CD14-positive monocyte (primary cell): ENCODE measurements at regions not wholly inside any gene's neighbourhood (a gene's known extent, or its start where the extent isn't known, plus 50 kb on each side); places are given as distances from the start of the nearest gene placed in this dataset.

Source experiments
- DNase-seq, 3 donors: peaks; one replicate each; pipeline ENCODE4 v3.0.0-alpha.2; 2011 to 2022
- H2AFZ ChIP-seq: 2 replicates; pipeline ENCODE4 v1.6.0; 2012; ENCODE audit warnings: mild to moderate bottlenecking, low read depth, low read length, inconsistent platforms; ENCODE audit not compliant: insufficient read depth, poor library complexity, severe bottlenecking
- H3K27ac ChIP-seq, 2 donors: 1 replicate in 1 of 2; 2 replicates in 1 of 2; pipeline ENCODE4 v1.5.1; 2012 to 2013; ENCODE audit warnings: low read length in 2 of 2, control low read depth in 1 of 2, inconsistent platforms in 1 of 2, low read depth in 1 of 2, mild to moderate bottlenecking in 1 of 2
- H3K27me3 ChIP-seq, 2 donors: one replicate each; pipeline versions ENCODE4 v1.6.0 to v1.6.1; 2011 to 2013; ENCODE audit warnings: low read length in 2 of 2; ENCODE audit not compliant: control insufficient read depth in 2 of 2, insufficient read depth in 2 of 2
- H3K36me3 ChIP-seq, 2 donors: replicated peaks in 1 of 2; 1 replicate in 1 of 2; 2 replicates in 1 of 2; pipeline versions ENCODE4 v1.5.1 to v1.6.1; 2012 to 2013; ENCODE audit warnings: low read length in 2 of 2, control low read depth in 1 of 2, inconsistent platforms in 1 of 2, mild to moderate bottlenecking in 1 of 2; ENCODE audit not compliant: insufficient read depth in 2 of 2, control insufficient read depth in 1 of 2
- H3K4me1 ChIP-seq, 2 donors: 1 replicate in 1 of 2; 2 replicates in 1 of 2; pipeline versions ENCODE4 v1.5.1 to v1.6.1; 2012 to 2013; ENCODE audit warnings: low read length in 2 of 2, control low read depth in 1 of 2, inconsistent platforms in 1 of 2, mild to moderate bottlenecking in 1 of 2, moderate library complexity in 1 of 2; ENCODE audit not compliant: insufficient read depth in 2 of 2, control insufficient read depth in 1 of 2
- H3K4me2 ChIP-seq: replicated peaks from 2 replicates; pipeline ENCODE3; 2012; ENCODE audit warnings: low read length, moderate library complexity, mild to moderate bottlenecking; ENCODE audit not compliant: poor library complexity, severe bottlenecking; ENCODE audit errors: extremely low read depth
- H3K4me3 ChIP-seq, 3 experiments: fragments of 200-600 bp in 1 of 3; sonication (generic) in 1 of 3; replicated peaks in 1 of 3; 1 replicate in 2 of 3; 2 replicates in 1 of 3; pipeline ENCODE4 v1.5.1; 2011 to 2013; ENCODE audit warnings: low read length in 3 of 3, mild to moderate bottlenecking in 3 of 3, control low read depth in 2 of 3, low read depth in 2 of 3, inconsistent platforms in 1 of 3, moderate library complexity in 1 of 3
- H3K79me2 ChIP-seq: 2 replicates; pipeline ENCODE4 v1.6.0; 2012; ENCODE audit warnings: mild to moderate bottlenecking, control low read depth, inconsistent platforms, low read length, moderate library complexity; ENCODE audit not compliant: insufficient read depth
- H3K9ac ChIP-seq: 2 replicates; pipeline ENCODE4 v1.6.0; 2017; ENCODE audit warnings: low read length, mild to moderate bottlenecking; ENCODE audit not compliant: insufficient read depth, poor library complexity, severe bottlenecking
- H3K9me3 ChIP-seq, 2 donors: replicated peaks in 1 of 2; 1 replicate in 1 of 2; 2 replicates in 1 of 2; pipeline versions ENCODE4 v1.5.1 to v1.6.1; 2012 to 2013; ENCODE audit warnings: low read length in 2 of 2, control low read depth in 1 of 2; ENCODE audit not compliant: control insufficient read depth in 1 of 2, insufficient read depth in 1 of 2
- H4K20me1 ChIP-seq: 2 replicates; pipeline ENCODE4 v1.6.0; 2012; ENCODE audit warnings: mild to moderate bottlenecking, low read length, control low read depth, moderate library complexity; ENCODE audit not compliant: insufficient read depth
- H3K27ac Mint-ChIP-seq, 7 donors: one replicate each; pipeline ENCODE4 v1.8.0; 2020; ENCODE audit warnings: mild to moderate bottlenecking in 7 of 7, mixed read lengths in 7 of 7, moderate library complexity in 6 of 7, inconsistent platforms in 2 of 7
- H3K27me3 Mint-ChIP-seq, 3 donors: one replicate each; pipeline ENCODE4 v1.8.0; 2021 to 2022; ENCODE audit warnings: low read depth in 3 of 3, mild to moderate bottlenecking in 3 of 3, mixed read lengths in 3 of 3, moderate library complexity in 3 of 3, inconsistent platforms in 1 of 3
- H3K36me3 Mint-ChIP-seq, 2 donors: one replicate each; pipeline ENCODE4 v1.8.0; 2020; ENCODE audit warnings: mixed read lengths in 2 of 2, inconsistent platforms in 1 of 2, mild to moderate bottlenecking in 1 of 2
- H3K4me1 Mint-ChIP-seq: one replicate; pipeline ENCODE4 v1.8.0; 2020; ENCODE audit warnings: mild to moderate bottlenecking, mixed read lengths
- H3K4me3 Mint-ChIP-seq, 2 donors: one replicate each; pipeline ENCODE4 v1.8.0; 2020; ENCODE audit warnings: mild to moderate bottlenecking in 2 of 2, mixed read lengths in 2 of 2, moderate library complexity in 1 of 2
- H3K9me3 Mint-ChIP-seq, 7 donors: one replicate each; pipeline ENCODE4 v1.8.0; 2020 to 2022; ENCODE audit warnings: mixed read lengths in 7 of 7, mild to moderate bottlenecking in 6 of 7, moderate library complexity in 6 of 7, inconsistent platforms in 2 of 7
- CTCF ChIP-seq: fragments of 200-600 bp; IDR thresholded peaks from one replicate; pipeline ENCODE4 v1.8.0; 2022; ENCODE audit warnings: antibody characterized with exemption, mild to moderate bottlenecking
- WGBS: methylation state at CpG from one replicate; pipeline ENCODE4 v1.1.5; 2013; ENCODE audit warnings: missing lambda C conversion rate; ENCODE audit not compliant: insufficient coverage; 5-methylcytosine and 5-hydroxymethylcytosine counted together
- intact Hi-C, 2 donors: fragments of 100-400 bp; cut with micrococcal nuclease; formaldehyde crosslinking; loops; one replicate each; pipeline versions ENCODE4 v1.15.0 to v1.15.1; 2023

GRCh38 chr15:81940467-81941451 lies 105.1 kb downstream of the MEX3B start:
- Histone ChIP-seq H3K79me2 (no peaks in the 10 kb centered on the region), H3K36me3 (no peaks in the 10 kb centered on the region), H2AFZ (no peak overlapping the region), H3K9ac (no peak overlapping the region), H3K9me3 (no peaks in the 10 kb centered on the region), H4K20me1 (no peaks in the 10 kb centered on the region), H3K27me3 (no peaks in the 10 kb centered on the region), H3K27ac (no peak overlapping the region), H3K4me1 (no peaks in the 10 kb centered on the region), H3K4me2 (no peak overlapping the region), H3K4me3 (no peak overlapping the region)
- H3K9me3 Mint-ChIP-seq: peaks cover 0 to 4% (median 2%) of the 10 kb centered on the region in 7 donors
- no peaks in the 10 kb centered on the region for H3K4me1 Mint-ChIP-seq
- peaks cover 0 to 9% (median 2%) of the 10 kb centered on the region in 3 donors for H3K27me3 Mint-ChIP-seq
- WGBS: no CpG with 5 or more reads among the region's 1 CpG
- H3K27ac Mint-ChIP-seq: no peak overlapping the region
- TF ChIP-seq CTCF: no peak
- H3K36me3 Mint-ChIP-seq: no peaks in the 10 kb centered on the region
- no peak overlapping the region for H3K4me3 Mint-ChIP-seq
- intact Hi-C loops: no loop called here
- DNase-seq: no peak

- H3K4me1 ChIP-seq: no peaks in the 10 kb centered on the region
- Mint-ChIP-seq H3K36me3 (no peaks in the 10 kb centered on the region), H3K27ac (no peak overlapping the region), H3K9me3 (peaks cover 0 to 4% (median 2%) of the 10 kb centered on the region in 7 donors), H3K4me1 (no peaks in the 10 kb centered on the region), H3K27me3 (peaks cover 0 to 6% (median 2%) of the 10 kb centered on the region in 3 donors), H3K4me3 (no peak overlapping the region)
- H4K20me1 ChIP-seq: no peaks in the 10 kb centered on the region
- no peaks in the 10 kb centered on the region for H3K9me3 ChIP-seq
- no peak overlapping the region for H3K4me3 ChIP-seq
- no peaks in the 10 kb centered on the region for H3K36me3 ChIP-seq
- no peak overlapping the region for H3K27ac ChIP-seq
- no CpG with 5 or more reads among the region's 5 CpGs for WGBS
- peak; percentile 94 for TF ChIP-seq CTCF
- H2AFZ ChIP-seq: no peak overlapping the region
- no peaks in the 10 kb centered on the region for H3K27me3 ChIP-seq
- no peak overlapping the region for H3K9ac ChIP-seq
- no peaks in the 10 kb centered on the region for H3K79me2 ChIP-seq
- DNase-seq: peak; percentile 13 to 33 (median 28)
- no peak overlapping the region for H3K4me2 ChIP-seq
- intact Hi-C loops: no loop called here
Measured at GRCh38 chr15:81939604-81940440, 106.0 kb downstream of the MEX3B start.
